ENCODE measurements at regions not wholly inside any gene's neighbourhood (a gene's known extent, or its start where the extent isn't known, plus 50 kb on each side); places are given as distances from the start of the nearest gene placed in this dataset.

DNA sequence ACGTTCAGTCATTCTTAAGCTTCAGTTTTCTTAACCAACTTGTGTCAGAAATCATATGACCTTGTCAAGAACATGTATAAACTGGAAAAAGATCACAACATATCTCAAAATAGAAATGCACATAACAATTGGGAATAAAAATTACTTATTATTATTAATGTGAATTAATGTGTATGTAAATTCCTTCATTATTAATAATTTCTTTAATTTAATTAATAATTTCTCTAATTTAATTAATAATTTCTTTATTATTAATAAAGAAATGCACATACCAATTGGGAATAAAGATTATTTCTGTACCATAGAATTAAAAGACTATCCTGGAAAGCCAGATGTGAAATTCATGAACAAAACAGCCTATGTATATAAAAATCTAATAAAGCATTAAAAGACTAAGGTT, 718.5 kb upstream of the PCDH7 start:
- Histone ChIP-seq H3K23me2 (ENCODE audit: low read depth, low read length) (no peaks in the 10 kb centered on the region), H3K4me3 (ENCODE audit: extremely low read depth in 1 of 4, insufficient read depth in 2 of 4, low read depth in 3 of 4, low read length in 4 of 4) (no peak overlapping the region), H2BK120ac (replicated peaks; ENCODE audit: low read depth, low read length) (no peak overlapping the region), H3K4me2 (ENCODE audit: insufficient read depth in 1 of 2, low read depth in 2 of 2, low read length in 2 of 2) (no peak overlapping the region), H3K27ac (ENCODE audit: low read depth, low read length) (no peak overlapping the region), H3K23ac (ENCODE audit: insufficient read length) (no peak overlapping the region), H3K79me2 (ENCODE audit: control insufficient read depth in 1 of 2, insufficient read depth in 2 of 2, low read length in 2 of 2) (no peaks in the 10 kb centered on the region), H2BK20ac (ENCODE audit: low read length) (no peak overlapping the region), H3K4ac (replicated peaks; ENCODE audit: insufficient read length, low read depth, low read length) (no peak overlapping the region), H2AFZ (ENCODE audit: low read length) (no peak overlapping the region), H3K9ac (replicated peaks in 1 of 4; ENCODE audit: extremely low read depth in 1 of 4, low read depth in 3 of 4, low read length in 3 of 4) (no peak overlapping the region), H2AK5ac (ENCODE audit: low read depth, low read length) (no peak overlapping the region), H3K18ac (ENCODE audit: extremely low read depth, low read length) (no peak overlapping the region), H3K4me1 (replicated peaks in 1 of 4; ENCODE audit: control insufficient read depth in 3 of 4, insufficient read depth in 4 of 4, low read length in 3 of 4) (no peaks in the 10 kb centered on the region), H2BK15ac (ENCODE audit: low read length) (no peak overlapping the region), H3K79me1 (ENCODE audit: low read depth, low read length) (no peaks in the 10 kb centered on the region), H3K27me3 (replicated peaks in 1 of 4; ENCODE audit: control insufficient read depth in 3 of 4, extremely low read depth in 1 of 4, insufficient read depth in 3 of 4, low read length in 3 of 4) (no peaks in the 10 kb centered on the region), H3K56ac (replicated peaks; ENCODE audit: insufficient read length, low read depth, low read length) (no peak overlapping the region), H3K14ac (ENCODE audit: insufficient read length) (no peak overlapping the region), H3K9me3 (ENCODE audit: insufficient read depth in 2 of 2, low read depth in 1 of 2, low read length in 1 of 2) (0 out of 4 replicates have a peak, but pooled peaks cover 0 to 3% of the 10 kb centered on the region in 2 experiments), H4K20me1 (replicated peaks in 1 of 2; ENCODE audit: control insufficient read depth in 1 of 2, insufficient read depth in 2 of 2, low read length in 2 of 2) (no peaks in the 10 kb centered on the region), H4K8ac (ENCODE audit: extremely low read depth, insufficient read depth, low read length) (no peak overlapping the region), H2BK5ac (ENCODE audit: low read depth, low read length) (no peak overlapping the region), H4K91ac (replicated peaks; ENCODE audit: insufficient read length, low read length) (no peak overlapping the region), H2BK12ac (ENCODE audit: low read depth, low read length) (no peak overlapping the region), H4K5ac (ENCODE audit: insufficient read length, low read depth, low read length) (no peak overlapping the region), H3K36me3 (ENCODE audit: control insufficient read depth in 2 of 4, insufficient read depth in 4 of 4, low read length in 3 of 4) (no peaks in the 10 kb centered on the region)
- CTCF ChIA-PET (ENCODE audit: partially characterized antibody) = no interaction called here
- WGBS, 2 experiments (ENCODE audit: extremely low coverage in 1 of 2, insufficient coverage in 1 of 2, insufficient read length in 1 of 2, insufficient replicate concordance in 2 of 2, low coverage in 1 of 2, low lambda C conversion rate in 2 of 2, missing lambda C conversion rate in 1 of 2) = 85% methylated on average over 1 of the region's 1 CpG; no CpG with 5 or more reads in 1 of the 2 experiments
- DNase-seq (ENCODE audit: low read depth in 1 of 2, low spot score in 2 of 2) = no peak
- no peak for FAIRE-seq
- POLR2A ChIA-PET (ENCODE audit: partially characterized antibody) = no interaction called here
- TF ChIP-seq TBP (IDR thresholded peaks at IDR 0.05; ENCODE audit: low read depth, low read length) = no peak
- no peak for TF ChIP-seq MAFK (IDR thresholded peaks at IDR 0.05; ENCODE audit: low read depth, low read length)
- no peak for TF ChIP-seq CHD1 (IDR thresholded peaks at IDR 0.05; ENCODE audit: low read depth, low read length)
- no peak for TF ChIP-seq SRF (IDR thresholded peaks at IDR 0.05; ENCODE audit: low read depth, low read length)
- TF ChIP-seq POLR2A (IDR thresholded peaks at IDR 0.05; ENCODE audit: control extremely low read depth in 1 of 2, low read depth in 2 of 2, low read length in 2 of 2) = no peak
- no peak for TF ChIP-seq SAP30 (IDR thresholded peaks at IDR 0.05; ENCODE audit: insufficient read depth, insufficient replicate concordance, low read length)
- TF ChIP-seq SP1 (IDR thresholded peaks at IDR 0.05; ENCODE audit: low read depth, low read length) = no peak
- TF ChIP-seq TEAD4 (IDR thresholded peaks at IDR 0.05; ENCODE audit: low read depth, low read length) = no peak
- TF ChIP-seq KDM4A (IDR thresholded peaks at IDR 0.05; ENCODE audit: low read depth, low read length, severe bottlenecking) = no peak
- no peak for TF ChIP-seq SIN3A (conservative IDR thresholded peaks at IDR 0.05 in 1 of 2, IDR thresholded peaks at IDR 0.05 in 1 of 2; ENCODE audit: low read depth in 1 of 2, low read length in 2 of 2)
- TF ChIP-seq YY1 (IDR thresholded peaks at IDR 0.05; ENCODE audit: low read depth, low read length) = no peak
- no peak for TF ChIP-seq POLR2AphosphoS5 (IDR thresholded peaks at IDR 0.05; ENCODE audit: low read depth, low read length)
- no peak for TF ChIP-seq TCF12 (IDR thresholded peaks at IDR 0.05; ENCODE audit: low read depth, low read length)
- TF ChIP-seq CBX8 (IDR thresholded peaks at IDR 0.05; ENCODE audit: borderline replicate concordance, low read depth, low read length) = no peak
- TF ChIP-seq KDM5A (IDR thresholded peaks at IDR 0.05; ENCODE audit: low read length) = no peak
- no peak for TF ChIP-seq JUN (IDR thresholded peaks at IDR 0.05; ENCODE audit: low read depth, low read length)
